Upper lobe of left lung (tissue), 6 donors: ENCODE measurements at regions not wholly inside any gene's neighbourhood (a gene's known extent, or its start where the extent isn't known, plus 50 kb on each side); places are given as distances from the start of the nearest gene placed in this dataset.
"Not testable (repeated sequence)": the region's sequence is repeated elsewhere in the genome, so short reads cannot be mapped to it uniquely, and the experiment has no call there.

Experiments used
- ATAC-seq, 2 donors: fragments of 200-7000 bp; cut with Tn5 transposase; one replicate each; pipeline ENCODE4 v1.9.1; 2022; ENCODE audit warnings: mild to moderate bottlenecking in 2 of 2, moderate library complexity in 2 of 2; ENCODE audit not compliant: low FRiP score in 2 of 2
- DNase-seq, 2 donors: peaks; one replicate each; pipeline ENCODE4 v3.0.0-alpha.2; 2019 to 2020
- H3K27ac ChIP-seq, 4 donors: fragments of 200-600 bp; sonication (generic); one replicate each; pipeline ENCODE4 v1.5.1; 2016 to 2019
- H3K27me3 ChIP-seq, 4 donors: fragments of 200-600 bp; sonication (generic); one replicate each; pipeline ENCODE4 v1.5.1; 2017 to 2019
- H3K36me3 ChIP-seq, 4 donors: fragments of 200-600 bp; sonication (generic); one replicate each; pipeline ENCODE4 v1.5.1; 2016 to 2019
- H3K4me1 ChIP-seq, 4 donors: fragments of 200-600 bp; sonication (generic); one replicate each; pipeline ENCODE4 v1.5.1; 2018 to 2019
- H3K4me3 ChIP-seq, 4 donors: fragments of 200-600 bp; sonication (generic); one replicate each; pipeline ENCODE4 v1.5.1; 2017 to 2019; ENCODE audit warnings: mild to moderate bottlenecking in 2 of 4, moderate library complexity in 1 of 4
- H3K9me3 ChIP-seq, 4 donors: fragments of 200-600 bp; sonication (generic); one replicate each; pipeline ENCODE4 v1.5.1; 2018 to 2019
- EP300 ChIP-seq, 4 donors: sonication (generic); formaldehyde crosslinking; IDR thresholded peaks; one replicate each; pipeline ENCODE4 v1.5.1; 2017; ENCODE audit warnings: antibody characterized with exemption in 4 of 4, control low read depth in 2 of 4
- POLR2A ChIP-seq, 4 donors: fragments of 450-650 bp; IDR thresholded peaks; one replicate each; pipeline ENCODE4 v1.5.1; 2016 to 2017; ENCODE audit warnings: antibody characterized with exemption in 4 of 4, mild to moderate bottlenecking in 2 of 4
- POLR2AphosphoS5 ChIP-seq, 2 donors: sonication (generic); formaldehyde crosslinking; IDR thresholded peaks; one replicate each; pipeline ENCODE4 v1.5.1; 2017; ENCODE audit warnings: antibody characterized with exemption in 2 of 2
- WGBS, 2 donors: methylation state at CpG; one replicate each; pipeline ENCODE4 v1.1.5; 2017 to 2018; 5-methylcytosine and 5-hydroxymethylcytosine counted together
- TF ChIP-seq, protein P1 (sequence below), 6 experiments: fragments of 450-650 bp in 4 of 6; fragments of 200-600 bp in 2 of 6; sonication (generic) in 2 of 6; IDR thresholded peaks; one replicate each; pipeline ENCODE4 v1.5.1; 2016 to 2019; ENCODE audit warnings: antibody characterized with exemption in 6 of 6
- donor health status: DM: no; HTN: no; CAD: no; lungs with moderate emphysema.
- donor health status: DM: no; HTN: yes; CAD: no; lungs with severe emphysema.

DNA sequence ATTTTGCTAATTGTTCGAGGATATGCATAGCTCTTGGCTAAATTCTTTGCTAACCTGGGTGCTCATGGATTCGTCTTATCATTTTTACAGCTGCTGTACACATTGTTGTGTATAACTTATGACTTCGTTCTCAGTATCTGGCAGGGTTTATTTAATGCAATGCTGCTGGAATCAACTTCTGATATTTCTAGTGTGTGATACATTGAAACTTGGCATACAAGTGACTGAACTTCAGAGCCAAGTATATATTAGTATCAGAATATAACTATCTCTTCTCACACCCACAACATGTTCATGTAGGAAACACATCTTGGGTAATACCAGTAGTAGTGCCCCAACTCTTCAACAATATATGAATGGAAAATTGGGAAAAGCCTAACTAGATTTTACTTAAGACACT, 764.2 kb downstream of the TENT5A start:
- Histone ChIP-seq H3K4me1 (no peaks in the 10 kb centered on the region), H3K27ac (no peak overlapping the region), H3K36me3 (no peaks in the 10 kb centered on the region), H3K27me3 (no peaks in the 10 kb centered on the region), H3K9me3 (peaks cover 0 to 3% (median 0%) of the 10 kb centered on the region in 4 donors), H3K4me3 (no peak overlapping the region)
- TF ChIP-seq, protein P1, sequence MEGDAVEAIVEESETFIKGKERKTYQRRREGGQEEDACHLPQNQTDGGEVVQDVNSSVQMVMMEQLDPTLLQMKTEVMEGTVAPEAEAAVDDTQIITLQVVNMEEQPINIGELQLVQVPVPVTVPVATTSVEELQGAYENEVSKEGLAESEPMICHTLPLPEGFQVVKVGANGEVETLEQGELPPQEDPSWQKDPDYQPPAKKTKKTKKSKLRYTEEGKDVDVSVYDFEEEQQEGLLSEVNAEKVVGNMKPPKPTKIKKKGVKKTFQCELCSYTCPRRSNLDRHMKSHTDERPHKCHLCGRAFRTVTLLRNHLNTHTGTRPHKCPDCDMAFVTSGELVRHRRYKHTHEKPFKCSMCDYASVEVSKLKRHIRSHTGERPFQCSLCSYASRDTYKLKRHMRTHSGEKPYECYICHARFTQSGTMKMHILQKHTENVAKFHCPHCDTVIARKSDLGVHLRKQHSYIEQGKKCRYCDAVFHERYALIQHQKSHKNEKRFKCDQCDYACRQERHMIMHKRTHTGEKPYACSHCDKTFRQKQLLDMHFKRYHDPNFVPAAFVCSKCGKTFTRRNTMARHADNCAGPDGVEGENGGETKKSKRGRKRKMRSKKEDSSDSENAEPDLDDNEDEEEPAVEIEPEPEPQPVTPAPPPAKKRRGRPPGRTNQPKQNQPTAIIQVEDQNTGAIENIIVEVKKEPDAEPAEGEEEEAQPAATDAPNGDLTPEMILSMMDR (IDR thresholded peaks at IDR 0.05), result no peak
- TF ChIP-seq POLR2A (IDR thresholded peaks at IDR 0.05) (no peak), POLR2AphosphoS5 (IDR thresholded peaks at IDR 0.05) (no peak), EP300 (IDR thresholded peaks at IDR 0.05) (no peak)
- WGBS, 2 donors, result 73 to 76% methylated on average over 3 of the region's 3 CpGs
- ATAC-seq, result no peak
- DNase-seq, result no peak

GRCh38 chr6:80981226-80981625, 771.3 kb downstream of the TENT5A start:
- ATAC-seq, H3K9me3 ChIP-seq, DNase-seq, H3K36me3 ChIP-seq, H3K4me1 ChIP-seq, H3K27ac ChIP-seq, H3K4me3 ChIP-seq, H3K27me3 ChIP-seq: not testable (repeated sequence)
- 87 to 91% methylated on average over 2 of the region's 2 CpGs for WGBS, 2 donors

- H3K4me3 ChIP-seq, result no peak overlapping the region
- DNase-seq (no peak), ATAC-seq (no peak)
- 82 to 84% methylated on average over 3 of the region's 3 CpGs for WGBS, 2 donors
- no peak overlapping the region for H3K27ac ChIP-seq
- no peaks in the 10 kb centered on the region for H3K36me3 ChIP-seq
- no peaks in the 10 kb centered on the region for H3K27me3 ChIP-seq
- H3K9me3 ChIP-seq, result no peaks in the 10 kb centered on the region
- TF ChIP-seq EP300 (IDR thresholded peaks at IDR 0.05) (no peak), POLR2A (IDR thresholded peaks at IDR 0.05) (no peak), POLR2AphosphoS5 (IDR thresholded peaks at IDR 0.05) (no peak)
- TF ChIP-seq, protein P1 (IDR thresholded peaks at IDR 0.05), result no peak
- no peaks in the 10 kb centered on the region for H3K4me1 ChIP-seq
These were observed 776.1 kb downstream of the TENT5A start for GRCh38 chr6:80976336-80976735.

GRCh38 chr6:80974579-80974978, 777.9 kb downstream of the TENT5A start:
- Histone ChIP-seq H3K9me3 (no peaks in the 10 kb centered on the region), H3K36me3 (no peaks in the 10 kb centered on the region), H3K4me1 (no peaks in the 10 kb centered on the region), H3K27me3 (no peaks in the 10 kb centered on the region), H3K27ac (no peak overlapping the region), H3K4me3 (no peak overlapping the region)
- TF ChIP-seq POLR2AphosphoS5 (IDR thresholded peaks at IDR 0.05) (no peak), POLR2A (IDR thresholded peaks at IDR 0.05) (no peak), EP300 (IDR thresholded peaks at IDR 0.05) (no peak)
- TF ChIP-seq, protein P1 (IDR thresholded peaks at IDR 0.05), result no peak
- ATAC-seq (peak in 1 of 2 donors; percentile 37), DNase-seq (no peak)
- WGBS, 2 donors, result 78 to 86% methylated on average over 1 to 2 of the region's 2 CpGs

DNA sequence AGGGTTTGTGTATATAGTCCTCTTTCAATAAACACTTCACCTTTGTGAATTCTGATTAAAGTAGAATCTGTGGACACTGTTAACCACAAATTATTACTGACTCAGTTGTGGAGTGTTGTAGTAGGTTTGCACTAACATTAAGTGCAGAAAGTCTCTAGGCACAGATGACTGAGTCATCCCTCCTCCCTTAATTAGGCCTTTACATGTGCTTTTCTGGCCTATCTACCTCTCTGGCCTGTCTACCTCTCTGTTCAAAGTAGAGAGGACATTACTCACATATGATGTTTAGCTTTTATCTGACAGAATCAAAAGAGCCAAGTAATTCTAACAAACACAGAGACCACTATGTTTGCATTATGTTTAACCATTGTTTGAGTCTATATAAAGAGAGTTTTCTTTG, 783.0 kb downstream of the TENT5A start:
- TF ChIP-seq POLR2A (IDR thresholded peaks at IDR 0.05) (no peak), EP300 (IDR thresholded peaks at IDR 0.05) (no peak), POLR2AphosphoS5 (IDR thresholded peaks at IDR 0.05) (no peak)
- TF ChIP-seq, protein P1 (IDR thresholded peaks at IDR 0.05), result no peak
- Histone ChIP-seq H3K27me3 (no peaks in the 10 kb centered on the region), H3K4me1 (no peaks in the 10 kb centered on the region), H3K36me3 (no peaks in the 10 kb centered on the region), H3K27ac (no peak overlapping the region), H3K9me3 (no peaks in the 10 kb centered on the region), H3K4me3 (no peak overlapping the region)
- no peak for ATAC-seq
- no peak for DNase-seq
